Neural cell (in vitro differentiated cells): ENCODE measurements at regions not wholly inside any gene's neighbourhood (a gene's known extent, or its start where the extent isn't known, plus 50 kb on each side); places are given as distances from the start of the nearest gene placed in this dataset.

Experiments used
- H2AFZ ChIP-seq: fragments of 200-600, 300-800 bp; sonication (generic), shearing (Covaris generic); 2 replicates; pipeline ENCODE4 v1.6.0; 2014; ENCODE audit warnings: low read depth, mild to moderate bottlenecking, antibody characterized with exemption, low read length, moderate library complexity
- H3F3A ChIP-seq: fragments of 200-600 bp; shearing (Covaris generic); 2 replicates; pipeline ENCODE4 v1.6.1; 2016; ENCODE audit warnings: mild to moderate bottlenecking, moderate library complexity, mixed read lengths, antibody characterized with exemption, low read length; ENCODE audit not compliant: insufficient read depth, poor library complexity, severe bottlenecking
- H3K27ac ChIP-seq: fragments of 200-600, 300-800 bp; sonication (generic), shearing (Covaris generic); 2 replicates; pipeline ENCODE4 v1.5.1; 2014; ENCODE audit warnings: mild to moderate bottlenecking, low read length, moderate library complexity
- H3K27me3 ChIP-seq: fragments of 300-800, 200-600 bp; sonication (generic), shearing (Covaris generic); 2 replicates; pipeline ENCODE4 v1.6.0; 2014; ENCODE audit warnings: mild to moderate bottlenecking, low read depth, low read length, moderate library complexity; ENCODE audit not compliant: insufficient read depth
- H3K36me3 ChIP-seq: fragments of 300-800, 200-600 bp; sonication (generic), shearing (Covaris generic); 2 replicates; pipeline ENCODE4 v1.5.1; 2014; ENCODE audit warnings: mild to moderate bottlenecking, antibody characterized with exemption, low read length, moderate library complexity; ENCODE audit not compliant: insufficient read depth
- H3K4me2 ChIP-seq: fragments of 300-800, 200-600 bp; sonication (generic), shearing (Covaris generic); 2 replicates; pipeline ENCODE4 v1.6.0; 2014; ENCODE audit warnings: mild to moderate bottlenecking, low read length
- H3K4me3 ChIP-seq: fragments of 300-800, 200-600 bp; sonication (generic), shearing (Covaris generic); 2 replicates; pipeline ENCODE4 v1.5.1; 2014; ENCODE audit warnings: mild to moderate bottlenecking, low read length, moderate library complexity
- H3K79me2 ChIP-seq: fragments of 200-600 bp; shearing (Covaris generic); replicated peaks from 2 replicates; pipeline ENCODE4 v1.6.0; 2014; ENCODE audit warnings: mild to moderate bottlenecking, low read length, moderate library complexity; ENCODE audit not compliant: insufficient read depth
- H3K9ac ChIP-seq: fragments of 300-800, 200-600 bp; sonication (generic), shearing (Covaris generic); 2 replicates; pipeline ENCODE4 v1.6.1; 2016; ENCODE audit warnings: mild to moderate bottlenecking, low read length, mixed read lengths
- H3K9me2 ChIP-seq: fragments of 200-600 bp; shearing (Covaris generic); 2 replicates; pipeline ENCODE4 v1.6.1; 2016; ENCODE audit warnings: mild to moderate bottlenecking, low read length, mixed read lengths; ENCODE audit not compliant: insufficient read depth
- H3K9me3 ChIP-seq: fragments of 200-600, 300-800 bp; sonication (generic), shearing (Covaris generic); 2 replicates; pipeline ENCODE4 v1.6.1; 2016; ENCODE audit warnings: mild to moderate bottlenecking, mixed run types, low read length, moderate library complexity, mixed read lengths
- H4K20me1 ChIP-seq: fragments of 200-600 bp; shearing (Covaris generic); 2 replicates; pipeline ENCODE4 v1.6.1; 2016; ENCODE audit warnings: mild to moderate bottlenecking, mixed run types; ENCODE audit not compliant: insufficient read depth
- EP300 ChIP-seq: fragments of 450-650 bp; conservative IDR thresholded peaks from 2 replicates; pipeline ENCODE4 v1.6.1; 2014; ENCODE audit warnings: antibody characterized with exemption, mild to moderate bottlenecking, moderate library complexity; ENCODE audit not compliant: poor library complexity, severe bottlenecking
- EZH2 ChIP-seq: fragments of 200-600, 300-800 bp; shearing (Covaris generic), sonication (generic); IDR thresholded peaks from 2 replicates; pipeline ENCODE4 v1.6.1; 2014; ENCODE audit warnings: antibody characterized with exemption, low read length, borderline replicate concordance, mild to moderate bottlenecking; ENCODE audit not compliant: insufficient read depth, poor library complexity, severe bottlenecking
- MXI1 ChIP-seq: fragments of 450-650 bp; conservative IDR thresholded peaks from 2 replicates; pipeline ENCODE4 v1.6.1; 2014; ENCODE audit warnings: antibody characterized with exemption, mild to moderate bottlenecking; ENCODE audit not compliant: poor library complexity, severe bottlenecking
- POLR2AphosphoS5 ChIP-seq: IDR thresholded peaks from 2 replicates; pipeline ENCODE4 v1.6.1; 2012
- RAD21 ChIP-seq: fragments of 450-650 bp; conservative IDR thresholded peaks from 2 replicates; pipeline ENCODE4 v1.6.1; 2014; ENCODE audit warnings: antibody characterized with exemption, mild to moderate bottlenecking, moderate library complexity
- REST ChIP-seq: IDR thresholded peaks from 2 replicates; pipeline ENCODE4 v1.6.1; 2012; ENCODE audit warnings: borderline replicate concordance
- SMC3 ChIP-seq: fragments of 450-650 bp; conservative IDR thresholded peaks from 2 replicates; pipeline ENCODE4 v1.6.1; 2014; ENCODE audit warnings: antibody characterized with exemption, mild to moderate bottlenecking, moderate library complexity; ENCODE audit not compliant: poor library complexity
- TAF1 ChIP-seq: IDR thresholded peaks from 2 replicates; pipeline ENCODE4 v1.6.1; 2012; ENCODE audit warnings: low read depth
- TF ChIP-seq, protein P1 (sequence below): fragments of 450-650 bp; IDR thresholded peaks from 2 replicates; pipeline ENCODE4 v1.5.1; 2014; ENCODE audit warnings: antibody characterized with exemption, mild to moderate bottlenecking, moderate library complexity; ENCODE audit not compliant: poor library complexity, severe bottlenecking

GRCh38 chr6:78020586-78020985, 367.7 kb downstream of the MEI4 start:
- Histone ChIP-seq H3K4me3 (no peak overlapping the region), H3K9me2 (no peaks in the 10 kb centered on the region), H3K36me3 (no peaks in the 10 kb centered on the region), H2AFZ (no peak overlapping the region), H3F3A (no peaks in the 10 kb centered on the region), H4K20me1 (no peaks in the 10 kb centered on the region), H3K4me2 (no peak overlapping the region), H3K9me3 (no peaks in the 10 kb centered on the region), H3K27ac (no peak overlapping the region), H3K27me3 (no peaks in the 10 kb centered on the region), H3K9ac (no peak overlapping the region), H3K79me2 (no peaks in the 10 kb centered on the region)
- TF ChIP-seq REST (no peak), POLR2AphosphoS5 (no peak), MXI1 (no peak), RAD21 (no peak), EP300 (no peak), EZH2 (no peak), TAF1 (no peak), SMC3 (no peak)
- TF ChIP-seq, protein P1, sequence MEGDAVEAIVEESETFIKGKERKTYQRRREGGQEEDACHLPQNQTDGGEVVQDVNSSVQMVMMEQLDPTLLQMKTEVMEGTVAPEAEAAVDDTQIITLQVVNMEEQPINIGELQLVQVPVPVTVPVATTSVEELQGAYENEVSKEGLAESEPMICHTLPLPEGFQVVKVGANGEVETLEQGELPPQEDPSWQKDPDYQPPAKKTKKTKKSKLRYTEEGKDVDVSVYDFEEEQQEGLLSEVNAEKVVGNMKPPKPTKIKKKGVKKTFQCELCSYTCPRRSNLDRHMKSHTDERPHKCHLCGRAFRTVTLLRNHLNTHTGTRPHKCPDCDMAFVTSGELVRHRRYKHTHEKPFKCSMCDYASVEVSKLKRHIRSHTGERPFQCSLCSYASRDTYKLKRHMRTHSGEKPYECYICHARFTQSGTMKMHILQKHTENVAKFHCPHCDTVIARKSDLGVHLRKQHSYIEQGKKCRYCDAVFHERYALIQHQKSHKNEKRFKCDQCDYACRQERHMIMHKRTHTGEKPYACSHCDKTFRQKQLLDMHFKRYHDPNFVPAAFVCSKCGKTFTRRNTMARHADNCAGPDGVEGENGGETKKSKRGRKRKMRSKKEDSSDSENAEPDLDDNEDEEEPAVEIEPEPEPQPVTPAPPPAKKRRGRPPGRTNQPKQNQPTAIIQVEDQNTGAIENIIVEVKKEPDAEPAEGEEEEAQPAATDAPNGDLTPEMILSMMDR, result no peak

GRCh38 chr6:78025502-78025901, 372.7 kb downstream of the MEI4 start:
- Histone ChIP-seq H3K27ac (no peak overlapping the region), H2AFZ (no peak overlapping the region), H3K36me3 (no peaks in the 10 kb centered on the region), H3F3A (no peaks in the 10 kb centered on the region), H4K20me1 (no peaks in the 10 kb centered on the region), H3K79me2 (no peaks in the 10 kb centered on the region), H3K9me2 (no peaks in the 10 kb centered on the region), H3K9ac (no peak overlapping the region), H3K4me2 (no peak overlapping the region), H3K27me3 (no peaks in the 10 kb centered on the region), H3K4me3 (no peak overlapping the region), H3K9me3 (no peaks in the 10 kb centered on the region)
- TF ChIP-seq EP300 (no peak), EZH2 (no peak), POLR2AphosphoS5 (no peak), SMC3 (no peak), MXI1 (no peak), TAF1 (no peak), REST (no peak), RAD21 (no peak)
- TF ChIP-seq, protein P1, result no peak
